CD4-positive, alpha-beta T cell treated with Interleukin-17A for 4 hours (primary cell): ENCODE measurements at regions not wholly inside any gene's neighbourhood (a gene's known extent, or its start where the extent isn't known, plus 50 kb on each side); places are given as distances from the start of the nearest gene placed in this dataset.
"Not testable (repeated sequence)": the region's sequence is repeated elsewhere in the genome, so short reads cannot be mapped to it uniquely, and the experiment has no call there.

Experiments
- DNase-seq: peaks from one replicate; pipeline ENCODE4 v3.0.0-alpha.2; 2020; ENCODE audit warnings: mixed read lengths

DNA sequence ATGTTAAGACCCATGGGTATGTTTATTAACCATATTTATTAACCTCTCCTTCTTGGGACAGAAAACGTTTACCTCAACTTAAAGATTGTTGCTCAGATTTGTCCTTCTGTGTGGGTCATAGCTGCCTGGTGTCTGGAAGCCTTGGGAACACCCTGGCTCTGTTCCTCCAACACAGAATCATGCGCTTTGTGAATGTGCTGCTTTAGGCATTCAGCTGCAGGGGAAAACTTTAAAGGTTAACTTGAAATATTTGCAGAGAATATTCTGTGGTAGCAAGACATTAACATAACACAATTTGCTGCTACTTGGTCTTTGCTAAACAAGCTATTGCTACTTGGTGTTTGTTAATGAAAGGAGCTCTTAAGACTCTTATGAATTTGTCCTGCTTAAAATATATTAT, 50.5 kb upstream of the THOC3 start:
- not testable (repeated sequence) for DNase-seq

DNA sequence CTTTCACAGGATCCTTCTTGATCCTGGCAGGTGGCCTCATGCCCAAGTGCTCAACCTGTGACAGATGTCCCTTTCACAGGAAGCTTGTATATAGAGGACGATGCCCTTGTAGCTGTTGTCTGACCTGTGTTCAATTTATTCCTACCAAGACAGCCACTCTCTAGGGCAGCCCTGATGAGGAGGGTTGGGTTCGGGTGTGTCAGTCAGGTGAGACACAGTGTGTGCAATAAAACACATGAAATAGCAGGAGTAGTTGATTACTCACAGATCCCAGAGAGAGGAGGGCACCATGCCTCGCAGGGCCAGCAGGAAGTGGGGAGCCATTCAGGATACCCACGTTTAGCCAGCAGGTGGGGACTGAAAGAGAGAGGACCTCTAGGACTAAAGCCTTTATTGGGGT, 52.7 kb upstream of the THOC3 start:
- not testable (repeated sequence) for DNase-seq

DNA sequence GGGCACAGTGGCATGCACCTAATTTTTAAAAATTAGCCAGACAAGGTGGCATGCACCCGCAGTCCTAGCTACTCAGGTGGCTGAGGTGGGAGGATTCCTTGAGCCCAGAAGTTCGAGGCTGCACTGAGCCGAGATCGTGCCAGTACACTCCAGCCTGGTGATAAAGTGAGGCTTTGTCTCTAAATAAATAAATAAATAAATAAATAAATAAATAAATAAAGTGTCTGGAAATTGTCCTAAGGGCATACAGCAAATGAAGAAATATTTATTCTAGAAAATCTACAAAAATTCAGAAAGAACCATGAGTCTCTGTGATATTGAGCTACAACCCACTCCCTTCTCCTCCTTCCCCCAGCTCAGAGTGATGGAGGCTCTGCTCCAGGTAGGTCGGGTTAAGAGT, 55.4 kb upstream of the THOC3 start:
- DNase-seq = not testable (repeated sequence)

DNA sequence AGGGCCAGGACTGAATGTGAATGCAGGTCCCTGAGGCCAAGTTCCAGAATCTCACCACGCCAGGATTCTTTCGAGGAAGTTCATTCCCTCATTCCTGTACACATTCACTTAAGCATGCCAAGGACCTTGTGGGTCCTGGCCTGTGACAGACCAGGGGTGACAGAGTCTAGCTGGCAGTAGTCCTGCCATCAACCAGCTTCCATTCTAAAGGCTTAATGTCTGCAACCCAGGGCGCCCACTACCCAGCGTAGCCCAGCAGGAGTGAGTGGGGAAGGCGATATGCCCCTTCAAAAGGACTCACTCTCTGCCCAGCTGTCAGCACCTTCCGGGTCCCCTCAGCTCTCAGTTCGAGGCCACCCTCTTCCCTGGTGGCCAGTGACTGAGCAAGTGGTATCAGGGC, 61.3 kb upstream of the THOC3 start:
- DNase-seq = not testable (repeated sequence)

DNA sequence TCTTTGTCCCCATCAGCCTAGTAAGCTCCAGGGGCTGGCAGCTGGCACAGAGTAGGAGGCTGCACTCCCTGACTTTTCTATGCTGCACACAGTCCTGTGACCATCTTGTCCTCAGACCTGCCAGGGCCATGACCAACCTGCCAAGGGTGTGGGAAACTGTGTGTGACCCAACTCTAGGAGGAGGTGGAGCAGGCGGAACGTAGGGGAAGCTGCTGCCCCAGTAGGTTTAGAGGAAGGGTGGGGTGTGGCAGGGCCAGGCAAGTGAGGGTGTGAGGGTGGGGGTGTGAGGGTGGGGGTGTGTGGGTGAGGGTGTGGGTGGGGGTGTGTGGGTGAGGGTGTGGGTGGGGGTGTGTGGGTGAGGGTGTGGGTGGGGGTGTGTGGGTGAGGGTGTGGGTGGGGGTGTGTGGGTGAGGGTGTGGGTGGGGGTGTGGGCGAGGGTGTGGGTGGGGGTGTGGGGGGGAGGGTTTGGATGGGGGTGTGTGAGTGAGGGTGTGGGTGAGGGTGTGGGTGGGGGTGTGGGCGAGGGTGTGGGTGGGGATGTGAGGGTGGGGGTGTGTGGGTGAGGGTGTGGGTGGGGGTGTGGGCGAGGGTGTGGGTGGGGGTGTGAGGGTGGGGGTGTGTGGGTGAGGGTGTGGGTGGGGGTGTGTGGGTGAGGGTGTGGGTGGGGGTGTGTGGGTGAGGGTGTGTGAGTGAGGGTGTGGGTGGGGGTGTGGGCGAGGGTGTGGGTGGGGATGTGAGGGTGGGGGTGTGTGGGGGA, 62.4 kb upstream of the THOC3 start:
- DNase-seq = peak; percentile 30

DNA sequence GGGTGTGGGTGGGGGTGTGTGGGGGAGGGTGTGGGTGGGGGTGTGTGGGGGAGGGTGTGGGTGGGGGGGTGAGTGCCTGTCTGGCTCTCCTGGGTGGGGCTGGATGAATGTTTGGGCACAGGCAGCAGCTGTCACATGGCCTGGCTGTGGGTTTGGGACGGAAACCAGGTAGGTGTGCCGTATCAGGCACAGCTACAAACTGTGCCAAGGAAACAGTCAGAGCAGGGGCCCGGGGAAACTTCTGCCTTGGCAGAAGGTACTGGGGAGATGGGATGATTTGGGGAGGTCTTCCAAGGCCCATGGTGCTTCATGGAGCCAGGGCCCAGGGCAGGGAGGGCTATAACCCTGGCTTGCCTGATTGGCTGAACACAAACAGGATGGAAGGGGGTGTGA, 63.0 kb upstream of the THOC3 start:
- not testable (repeated sequence) for DNase-seq

DNA sequence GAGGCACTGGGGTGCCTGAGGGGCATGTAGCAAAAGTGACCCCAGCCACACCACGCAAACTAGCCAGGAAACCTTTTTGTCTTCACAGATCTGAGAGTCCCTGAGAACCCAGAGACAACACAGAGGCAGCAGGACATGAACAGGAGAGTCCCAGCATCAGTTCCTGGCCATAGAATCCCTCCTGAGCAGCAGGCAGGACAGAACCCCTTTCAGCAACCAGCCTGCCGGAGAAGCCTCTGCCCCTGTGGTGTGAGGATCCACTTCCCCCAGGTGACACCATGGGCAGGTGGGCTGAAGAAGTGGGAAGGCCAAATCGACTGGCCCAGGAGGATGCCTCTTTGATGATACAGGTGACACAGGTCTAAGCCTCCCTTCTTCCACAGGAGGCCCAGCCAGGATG, 65.1 kb upstream of the THOC3 start:
- not testable (repeated sequence) for DNase-seq

- not testable (repeated sequence) for DNase-seq
Measured at GRCh38 chr5:176034407-176035200, 66.5 kb upstream of the THOC3 start.

- DNase-seq = not testable (repeated sequence)
Measured at GRCh38 chr5:176035201-176035530, 67.1 kb upstream of the THOC3 start.

DNA sequence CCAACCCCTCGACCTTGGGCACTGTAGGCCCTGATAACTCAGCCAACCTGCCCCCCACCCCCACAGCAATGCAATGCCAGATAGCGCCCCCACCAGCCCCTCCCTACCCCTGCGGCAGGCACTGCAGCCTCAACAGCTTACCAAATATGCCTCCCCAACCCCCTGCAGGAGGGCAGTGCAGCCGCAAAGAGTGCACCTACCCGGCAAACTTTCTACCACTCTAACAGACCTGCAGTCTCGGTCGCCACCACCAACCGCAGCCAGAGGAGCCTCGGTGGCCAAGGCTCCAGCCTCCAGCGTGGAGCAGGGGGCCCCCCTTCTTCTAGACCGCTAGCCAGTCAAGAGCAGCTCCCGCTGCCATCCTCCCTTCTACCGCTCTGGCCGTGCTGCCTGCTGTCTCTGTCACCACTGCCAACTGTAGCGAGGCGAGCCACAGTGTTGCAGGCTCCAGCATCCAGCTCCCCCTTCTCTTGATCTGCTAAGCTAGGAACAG, 67.7 kb upstream of the THOC3 start:
- DNase-seq = peak; percentile 19

DNA sequence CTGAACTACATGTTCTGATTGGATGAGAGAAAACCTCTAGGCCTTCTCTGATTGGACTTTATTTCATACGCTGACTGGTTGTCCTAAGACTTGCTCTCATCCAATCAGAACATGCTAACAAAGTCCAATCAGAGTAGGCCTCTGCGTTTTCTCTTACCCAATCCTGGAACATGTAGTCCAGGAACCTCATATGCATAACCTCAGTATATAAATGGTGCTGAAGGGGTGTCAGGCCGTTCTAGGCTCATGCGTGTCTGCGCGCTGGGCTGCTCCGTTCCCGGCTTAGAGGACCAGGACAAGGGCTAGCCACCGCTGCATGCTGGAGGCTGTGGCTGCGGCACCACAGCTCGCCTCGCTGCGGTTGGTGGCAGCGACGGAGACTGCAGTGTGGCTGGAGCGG, 68.3 kb upstream of the THOC3 start:
- not testable (repeated sequence) for DNase-seq

DNA sequence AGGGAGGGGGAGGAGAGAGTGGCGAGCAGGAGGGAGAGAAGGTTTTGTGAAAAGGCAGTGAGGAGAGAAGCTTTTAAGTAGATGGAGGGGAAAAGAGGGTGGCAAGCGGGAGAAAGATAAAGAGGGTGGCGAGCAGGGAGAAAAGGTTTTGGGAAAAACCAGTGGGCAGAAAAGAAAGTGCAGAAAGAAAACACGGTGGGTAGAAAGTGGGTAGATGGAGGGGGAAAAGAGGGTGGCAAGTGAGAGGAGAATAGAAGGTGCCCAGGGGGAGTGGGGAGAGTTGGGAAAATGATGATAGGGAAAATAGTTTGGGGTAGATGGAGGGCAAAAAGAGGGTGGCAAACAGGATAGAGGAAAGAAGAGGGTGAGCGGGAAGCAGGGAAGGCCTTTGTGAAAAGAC, 69.1 kb upstream of the THOC3 start:
- DNase-seq = not testable (repeated sequence)

DNA sequence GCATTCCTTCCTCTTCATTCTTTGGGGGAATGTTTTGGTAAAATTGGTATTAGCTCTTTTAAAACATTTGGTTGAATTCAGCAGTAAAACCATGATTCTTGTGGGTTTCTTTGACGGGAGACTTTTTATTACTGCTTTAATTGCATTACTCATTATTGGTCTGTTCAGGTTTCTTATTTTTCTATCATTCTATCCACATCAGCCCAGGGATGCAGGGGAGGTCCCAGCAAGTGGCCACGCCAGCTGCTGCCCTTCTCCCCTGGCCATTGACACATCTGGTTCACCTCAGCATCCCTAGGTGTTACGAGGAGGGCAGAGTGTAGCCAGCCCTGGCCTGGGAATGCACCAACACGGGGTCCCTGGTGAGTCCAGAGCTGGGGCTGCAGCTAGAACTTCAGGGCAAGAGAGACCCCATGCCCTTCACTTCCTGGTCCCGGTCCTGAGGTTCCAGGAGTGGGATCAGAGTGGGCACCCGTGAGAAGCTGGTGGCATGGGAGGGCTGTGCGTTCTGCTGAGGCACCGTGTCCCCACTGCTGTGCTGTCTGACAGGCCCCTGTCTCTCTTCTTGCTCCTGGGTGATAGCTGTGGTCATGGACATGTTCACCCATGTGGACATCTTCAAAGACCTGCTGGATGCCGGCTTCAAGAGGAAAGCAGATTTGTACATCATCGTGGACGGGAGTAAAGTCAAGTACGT, 72.1 kb upstream of the THOC3 start:
- peak; percentile 4 for DNase-seq

GRCh38 chr5:176041248-176041994, 73.3 kb upstream of the THOC3 start:
- not testable (repeated sequence) for DNase-seq

- DNase-seq = peak; percentile 51
Measured at GRCh38 chr5:176042020-176042658, 74.0 kb upstream of the THOC3 start.

DNA sequence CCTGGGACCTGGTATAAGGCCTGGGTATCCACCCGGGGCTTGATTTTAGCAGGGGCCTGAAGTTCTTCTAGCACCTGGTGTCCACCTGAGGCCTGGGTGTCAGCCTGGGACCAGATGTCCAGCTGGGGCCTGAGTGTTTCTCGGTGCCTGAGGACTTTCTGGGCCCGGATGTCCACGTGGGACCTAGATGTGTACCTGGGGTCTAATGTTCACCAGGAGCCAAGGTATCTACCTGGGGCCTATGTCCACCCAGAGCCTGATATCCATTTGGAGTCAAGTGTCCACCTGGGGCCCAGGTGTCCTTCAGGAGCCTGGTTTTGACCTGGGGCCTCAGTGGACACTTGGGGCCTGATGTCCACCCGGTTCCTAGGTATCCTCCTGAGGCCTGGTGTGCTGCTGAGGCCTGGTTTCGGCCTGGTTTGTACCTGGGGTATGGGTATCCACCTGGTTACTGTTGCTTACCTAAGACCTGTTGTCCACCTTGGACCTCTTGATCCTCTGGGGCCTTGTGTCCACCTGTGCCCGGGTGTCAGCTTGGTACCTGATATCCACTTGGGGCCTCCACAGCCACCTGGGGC, 75.2 kb upstream of the THOC3 start:
- not testable (repeated sequence) for DNase-seq

DNA sequence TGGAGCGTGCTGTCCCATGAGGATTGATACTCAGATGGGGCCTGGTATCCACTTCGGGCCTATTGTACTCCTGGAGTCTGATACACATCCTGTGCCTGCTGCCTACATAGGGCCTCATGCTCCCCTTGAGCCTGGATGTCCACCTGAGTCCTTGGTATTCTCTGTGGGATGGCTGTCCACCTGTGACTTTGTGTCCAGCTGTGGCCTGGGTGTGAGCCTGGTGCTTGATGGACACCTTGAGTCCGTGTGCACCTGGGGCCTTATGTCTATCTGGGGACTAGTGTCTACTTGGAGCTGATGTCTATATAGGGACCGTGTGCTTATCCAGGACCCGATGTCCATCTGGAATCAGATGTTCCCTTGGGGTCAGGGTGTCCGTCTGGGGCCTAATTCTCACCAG, 75.9 kb upstream of the THOC3 start:
- DNase-seq = not testable (repeated sequence)

DNA sequence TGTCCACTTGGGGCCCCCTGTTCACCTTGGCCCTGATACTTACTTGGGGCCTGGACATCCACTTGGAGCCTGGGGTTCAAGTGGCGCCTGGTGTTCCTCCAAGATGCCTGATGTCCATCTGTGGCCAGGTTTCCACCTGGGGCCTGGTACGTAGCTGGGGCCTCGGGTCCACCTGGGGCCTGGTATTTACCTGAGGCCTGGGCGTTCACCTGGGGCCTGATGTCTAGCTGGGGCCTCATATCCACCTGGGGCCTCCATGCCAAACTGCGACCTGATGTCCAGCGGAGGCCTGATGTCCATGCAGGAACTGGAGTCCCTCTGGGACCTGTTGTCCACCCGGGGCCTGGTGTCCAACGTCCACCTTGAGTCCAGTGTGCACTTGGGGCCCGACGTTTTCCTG, 76.3 kb upstream of the THOC3 start:
- not testable (repeated sequence) for DNase-seq

- DNase-seq = not testable (repeated sequence)
Measured at GRCh38 chr5:176045442-176045841, 77.3 kb upstream of the THOC3 start.

GRCh38 chr5:176048671-176049070, 80.6 kb upstream of the THOC3 start:
- peak; percentile 4 for DNase-seq

- not testable (repeated sequence) for DNase-seq
Measured at GRCh38 chr5:176060472-176061268, 92.6 kb upstream of the THOC3 start.
